ENCODE measurements at regions not wholly inside any gene's neighbourhood (a gene's known extent, or its start where the extent isn't known, plus 50 kb on each side); places are given as distances from the start of the nearest gene placed in this dataset.
A peak's percentile ranks its signal among the peaks of the same experiment; 100 is the strongest.

GRCh38 chr14:103273145-103273744, 60.8 kb upstream of the EIF5 start:
- Mint-ChIP-seq H3K27me3 (ENCODE audit: low read depth) (peaks cover 23% of the 10 kb centered on the region), H3K9me3 (peaks cover 11% of the 10 kb centered on the region), H3K4me3 (no peak overlapping the region), H3K4me1 (no peaks in the 10 kb centered on the region), H3K27ac (no peak overlapping the region), H3K36me3 (ENCODE audit: low read depth) (peaks cover 7% of the 10 kb centered on the region)
- no peak for TF ChIP-seq CTCF (IDR thresholded peaks at IDR 0.05; ENCODE audit: unreplicated experiment in 3 of 3)

- TF ChIP-seq CTCF (IDR thresholded peaks at IDR 0.05; ENCODE audit: unreplicated experiment in 3 of 3), result no peak
- H3K4me1 Mint-ChIP-seq, result no peaks in the 10 kb centered on the region
- peaks cover 27% of the 10 kb centered on the region for H3K27me3 Mint-ChIP-seq (ENCODE audit: low read depth)
- H3K9me3 Mint-ChIP-seq, result peaks cover 11% of the 10 kb centered on the region
- H3K27ac Mint-ChIP-seq, result no peak overlapping the region
- peaks cover 7% of the 10 kb centered on the region for H3K36me3 Mint-ChIP-seq (ENCODE audit: low read depth)
- H3K4me3 Mint-ChIP-seq, result no peak overlapping the region
Measured at GRCh38 chr14:103273745-103274615, 60.1 kb upstream of the EIF5 start.

GRCh38 chr14:103275000-103275399, 59.0 kb upstream of the EIF5 start:
- Mint-ChIP-seq H3K27me3 (ENCODE audit: low read depth) (peaks cover 33% of the 10 kb centered on the region), H3K27ac (no peak overlapping the region), H3K36me3 (ENCODE audit: low read depth) (peaks cover 7% of the 10 kb centered on the region), H3K4me1 (no peaks in the 10 kb centered on the region), H3K9me3 (peaks cover 11% of the 10 kb centered on the region), H3K4me3 (no peak overlapping the region)
- no peak for TF ChIP-seq CTCF (IDR thresholded peaks at IDR 0.05; ENCODE audit: unreplicated experiment in 3 of 3)

- peaks cover 9% of the 10 kb centered on the region for H3K4me1 Mint-ChIP-seq
- H3K36me3 Mint-ChIP-seq (ENCODE audit: low read depth), result peaks cover 5% of the 10 kb centered on the region
- H3K4me3 Mint-ChIP-seq, result peak overlapping the region in 2 of 3 experiments; percentile 10 to 20
- H3K27ac Mint-ChIP-seq, result no peak overlapping the region
- H3K9me3 Mint-ChIP-seq, result peaks cover 8% of the 10 kb centered on the region
- H3K27me3 Mint-ChIP-seq (ENCODE audit: low read depth), result peaks cover 52% of the 10 kb centered on the region
- TF ChIP-seq CTCF (IDR thresholded peaks at IDR 0.05; ENCODE audit: unreplicated experiment in 3 of 3), result no peak
Measured at GRCh38 chr14:103277931-103278330, 56.1 kb upstream of the EIF5 start.

- Mint-ChIP-seq H3K4me3 (peak overlapping the region; percentile 20 to 48 (median 27)), H3K27me3 (ENCODE audit: low read depth) (peaks cover 65% of the 10 kb centered on the region), H3K36me3 (ENCODE audit: low read depth) (peaks cover 5% of the 10 kb centered on the region), H3K27ac (no peak overlapping the region), H3K4me1 (peaks cover 9% of the 10 kb centered on the region), H3K9me3 (peaks cover 8% of the 10 kb centered on the region)
- no peak for TF ChIP-seq CTCF (IDR thresholded peaks at IDR 0.05; ENCODE audit: unreplicated experiment in 3 of 3)
Measured at GRCh38 chr14:103279142-103280025, 54.7 kb upstream of the EIF5 start.
